AG10803 (cell line): ENCODE measurements at regions not wholly inside any gene's neighbourhood (a gene's known extent, or its start where the extent isn't known, plus 50 kb on each side); places are given as distances from the start of the nearest gene placed in this dataset.
"Not testable (repeated sequence)": the region's sequence is repeated elsewhere in the genome, so short reads cannot be mapped to it uniquely, and the experiment has no call there.

Experiments used
- DNase-seq: peaks from one replicate; pipeline ENCODE4 v3.0.0; 2010; ENCODE audit warnings: low read depth
- H3K4me3 ChIP-seq: 2 replicates; pipeline ENCODE4 v1.5.1; 2011; ENCODE audit warnings: mild to moderate bottlenecking, low read length, control low read depth
- CTCF ChIP-seq: conservative IDR thresholded peaks from 2 replicates; pipeline ENCODE4 v1.5.1; 2011; ENCODE audit warnings: mild to moderate bottlenecking, low read length, control low read depth, inconsistent platforms

- no peak for TF ChIP-seq CTCF
- H3K4me3 ChIP-seq: no peak overlapping the region
- no peak for DNase-seq
These were observed 129.1 kb downstream of the S1PR1 start for GRCh38 chr1:101365878-101366277.

DNA sequence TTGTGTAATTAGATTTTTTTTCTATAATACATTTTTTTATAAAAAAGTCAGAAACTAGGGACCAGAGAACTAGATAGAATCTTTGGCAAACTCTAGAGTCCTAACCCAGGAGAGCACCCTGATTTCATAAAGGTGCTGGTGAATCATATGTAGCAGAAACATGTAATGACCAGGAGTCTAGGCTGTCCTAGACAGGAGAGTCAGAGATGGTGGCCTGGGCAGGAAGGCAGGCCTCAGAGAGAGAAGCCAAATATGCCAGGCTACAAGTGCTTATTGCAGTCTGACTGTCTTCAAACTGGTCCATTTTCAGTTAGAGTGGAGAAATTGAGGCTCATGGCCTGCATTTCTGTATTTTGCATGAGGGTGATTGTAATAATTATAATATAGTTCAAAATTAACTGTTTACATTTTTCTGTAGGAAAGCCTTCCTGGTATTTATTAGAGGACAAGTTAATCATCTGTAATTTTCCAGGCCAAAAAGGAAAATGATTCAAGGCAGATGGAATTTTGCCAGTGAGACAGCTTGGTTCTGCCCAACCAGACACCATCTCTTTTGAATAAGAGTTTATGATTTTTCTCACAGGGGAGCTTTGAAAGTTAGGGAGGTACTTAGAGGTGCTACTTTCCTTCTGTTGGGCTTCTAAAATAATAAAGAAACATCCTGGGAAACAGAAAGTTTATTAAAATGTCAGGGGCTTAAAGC is 129.8 kb downstream of the S1PR1 start:
- H3K4me3 ChIP-seq: no peak overlapping the region
- DNase-seq: peak; percentile 60
- no peak for TF ChIP-seq CTCF

DNA sequence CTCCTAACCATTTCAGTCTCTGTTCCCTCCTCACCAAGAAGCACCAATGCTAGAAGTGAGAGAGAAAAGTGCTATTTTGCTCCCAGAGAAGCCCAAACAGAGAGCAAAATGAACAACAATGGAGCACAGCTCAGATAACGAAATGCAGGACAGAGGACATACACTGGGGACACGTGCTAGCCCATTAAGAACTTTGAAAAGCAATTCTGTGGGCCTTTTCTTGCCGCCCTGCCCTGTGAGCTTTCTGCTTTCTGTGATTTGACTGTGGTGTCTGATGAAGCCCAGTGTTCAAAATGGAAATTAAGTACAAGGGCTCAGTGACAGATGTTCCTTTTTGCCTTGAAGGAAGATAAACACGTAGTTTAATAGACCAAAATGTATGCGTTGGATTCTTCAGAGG is 130.8 kb downstream of the S1PR1 start:
- H3K4me3 ChIP-seq: no peak overlapping the region
- TF ChIP-seq CTCF: no peak
- no peak for DNase-seq

DNA sequence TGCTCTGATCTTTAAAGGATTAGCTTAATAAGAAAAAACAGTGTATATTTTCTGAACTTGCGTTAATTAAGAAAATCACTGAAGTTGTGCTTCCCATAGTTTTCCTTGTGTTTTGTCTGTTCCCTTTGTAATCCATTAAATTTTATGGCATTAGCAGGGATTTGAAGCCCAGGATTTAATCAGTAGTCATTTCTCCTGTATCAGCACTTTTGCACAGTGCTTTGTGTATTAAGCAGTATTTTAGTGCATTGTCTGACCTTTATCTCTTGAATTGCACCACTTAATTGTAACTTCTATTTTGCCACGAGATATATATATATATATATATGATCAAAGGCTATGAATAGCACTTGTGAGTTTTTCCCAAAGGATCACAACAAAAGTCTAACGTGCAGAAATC is 133.7 kb downstream of the S1PR1 start:
- DNase-seq: no peak
- H3K4me3 ChIP-seq: no peak overlapping the region
- no peak for TF ChIP-seq CTCF

DNA sequence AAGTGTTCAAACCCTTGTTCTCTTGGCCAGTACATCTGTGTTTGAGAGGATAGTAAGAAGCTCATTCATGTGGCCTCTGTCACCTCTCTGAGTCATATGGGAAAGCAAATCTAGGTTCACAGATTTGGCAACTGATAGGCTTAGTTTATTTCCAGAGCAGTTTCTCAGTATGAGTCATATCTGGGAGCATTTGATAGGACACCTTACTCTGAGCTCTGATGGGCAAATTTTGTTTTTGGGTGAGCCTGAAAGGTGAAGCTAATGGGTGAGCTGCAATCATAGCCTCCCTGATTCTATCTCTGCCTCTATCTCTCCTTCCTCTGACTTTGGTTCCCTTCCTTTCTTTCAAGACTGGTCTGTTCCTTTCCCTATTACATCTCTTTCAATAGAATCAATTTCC is 134.4 kb downstream of the S1PR1 start:
- peak; percentile 67 for DNase-seq
- H3K4me3 ChIP-seq: no peak overlapping the region
- no peak for TF ChIP-seq CTCF

- no peak overlapping the region for H3K4me3 ChIP-seq
- DNase-seq: no peak
- TF ChIP-seq CTCF: no peak
These were observed 136.8 kb downstream of the S1PR1 start for GRCh38 chr1:101373570-101373969.

DNA sequence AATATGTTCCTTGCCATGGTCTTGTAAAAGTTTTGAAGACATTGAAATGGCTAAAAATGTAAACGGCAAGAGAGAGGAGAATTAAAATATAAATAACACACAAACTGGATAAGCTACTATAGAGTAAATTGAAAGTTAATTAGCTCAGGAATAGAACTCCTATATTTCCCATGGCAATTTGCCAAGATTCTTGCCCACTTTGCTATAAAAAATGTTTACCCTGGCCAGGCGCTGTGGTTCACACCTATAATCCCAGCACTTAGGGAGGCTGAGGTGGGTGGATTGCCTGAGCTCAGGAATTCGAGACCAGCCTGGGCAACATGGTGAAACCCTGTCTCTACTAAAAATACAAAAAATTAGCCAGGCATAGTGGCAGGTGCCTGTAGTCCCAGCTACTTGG is 138.6 kb downstream of the S1PR1 start:
- not testable (repeated sequence) for H3K4me3 ChIP-seq, DNase-seq
